Type B pancreatic cell (in vitro differentiated cells): ENCODE measurements at regions not wholly inside any gene's neighbourhood (a gene's known extent, or its start where the extent isn't known, plus 50 kb on each side); places are given as distances from the start of the nearest gene placed in this dataset.
"Not testable (repeated sequence)": the region's sequence is repeated elsewhere in the genome, so short reads cannot be mapped to it uniquely, and the experiment has no call there.

Experiments
- DNase-seq: peaks from one replicate; pipeline ENCODE4 v3.0.0; 2021; ENCODE audit warnings: mixed read lengths; ENCODE audit not compliant: unreplicated experiment; ENCODE audit errors: extremely low spot score
- H3K27ac Mint-ChIP-seq: 2 replicates; pipeline ENCODE4 v1.8.0; 2021; ENCODE audit warnings: mild to moderate bottlenecking, mixed read lengths
- H3K27me3 Mint-ChIP-seq: 2 replicates; pipeline ENCODE4 v1.8.0; 2021; ENCODE audit warnings: mixed read lengths
- H3K36me3 Mint-ChIP-seq: 2 replicates; pipeline ENCODE4 v1.8.0; 2021; ENCODE audit warnings: mixed read lengths
- H3K4me1 Mint-ChIP-seq: one replicate; pipeline ENCODE4 v1.8.0; 2021; ENCODE audit warnings: mixed read lengths; ENCODE audit not compliant: unreplicated experiment
- H3K4me3 Mint-ChIP-seq: 2 replicates; pipeline ENCODE4 v1.8.0; 2021; ENCODE audit warnings: mild to moderate bottlenecking, mixed read lengths
- H3K9me3 Mint-ChIP-seq: 2 replicates; pipeline ENCODE4 v1.8.0; 2021; ENCODE audit warnings: mixed read lengths
- CTCF ChIP-seq: fragments of 200-600 bp; sonication (generic); conservative IDR thresholded peaks from 2 replicates; pipeline ENCODE4 v1.5.0; 2021; ENCODE audit warnings: antibody characterized with exemption, mild to moderate bottlenecking

GRCh38 chr17:70520447-70520846 lies 351.1 kb downstream of the KCNJ2 start:
- no peaks in the 10 kb centered on the region for H3K27me3 Mint-ChIP-seq
- H3K4me3 Mint-ChIP-seq: no peak overlapping the region
- H3K36me3 Mint-ChIP-seq: no peaks in the 10 kb centered on the region
- H3K9me3 Mint-ChIP-seq: no peaks in the 10 kb centered on the region
- TF ChIP-seq CTCF: no peak
- H3K4me1 Mint-ChIP-seq: no peaks in the 10 kb centered on the region
- no peak overlapping the region for H3K27ac Mint-ChIP-seq
- DNase-seq: no peak

- no peaks in the 10 kb centered on the region for H3K27me3 Mint-ChIP-seq
- no peak for TF ChIP-seq CTCF
- no peaks in the 10 kb centered on the region for H3K36me3 Mint-ChIP-seq
- no peak overlapping the region for H3K27ac Mint-ChIP-seq
- no peak for DNase-seq
- peaks cover 4% of the 10 kb centered on the region for H3K4me1 Mint-ChIP-seq
- H3K4me3 Mint-ChIP-seq: no peak overlapping the region
- no peaks in the 10 kb centered on the region for H3K9me3 Mint-ChIP-seq
These were observed 351.6 kb downstream of the KCNJ2 start for GRCh38 chr17:70520956-70521355.

- Mint-ChIP-seq H3K9me3 (no peaks in the 10 kb centered on the region), H3K4me1 (peaks cover 5% of the 10 kb centered on the region)
- no peak for TF ChIP-seq CTCF
These were observed 352.5 kb downstream of the KCNJ2 start for GRCh38 chr17:70521821-70522256.

DNA sequence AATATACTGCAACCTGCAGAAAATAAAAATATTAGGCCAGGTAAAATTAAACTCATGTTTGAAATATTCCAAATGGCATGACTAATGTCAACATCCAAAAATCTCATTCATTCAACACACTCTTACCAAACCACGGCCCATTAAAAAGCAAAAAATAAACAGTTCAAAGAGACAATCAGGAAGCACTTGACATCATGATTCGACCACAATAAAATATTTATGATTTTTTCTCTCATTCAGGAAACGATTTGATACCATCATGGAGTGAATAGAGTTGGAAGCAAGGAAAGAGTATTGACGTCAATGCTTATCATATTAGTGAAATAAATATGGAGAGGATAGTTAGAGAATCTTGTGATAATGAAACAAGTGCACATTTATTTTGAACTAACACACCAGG lies 354.1 kb downstream of the KCNJ2 start:
- no peaks in the 10 kb centered on the region for H3K36me3 Mint-ChIP-seq
- no peak for TF ChIP-seq CTCF
- H3K27ac Mint-ChIP-seq: no peak overlapping the region

More at GRCh38 chr17:70521821-70522256, 352.5 kb downstream of the KCNJ2 start:
- DNase-seq: no peak
- H3K4me3 Mint-ChIP-seq: no peak overlapping the region
- H3K27me3 Mint-ChIP-seq: no peaks in the 10 kb centered on the region
- no peaks in the 10 kb centered on the region for H3K36me3 Mint-ChIP-seq
- no peak overlapping the region for H3K27ac Mint-ChIP-seq

GRCh38 chr17:70525035-70525434 lies 355.7 kb downstream of the KCNJ2 start:
- H3K27me3 Mint-ChIP-seq, H3K36me3 Mint-ChIP-seq, H3K9me3 Mint-ChIP-seq, H3K27ac Mint-ChIP-seq, H3K4me1 Mint-ChIP-seq, DNase-seq, H3K4me3 Mint-ChIP-seq: not testable (repeated sequence)

More for the DNA sequence above, 354.1 kb downstream of the KCNJ2 start:
- Mint-ChIP-seq H3K27me3 (no peaks in the 10 kb centered on the region), H3K4me3 (no peak overlapping the region), H3K4me1 (peaks cover 5% of the 10 kb centered on the region), H3K9me3 (no peaks in the 10 kb centered on the region)
- no peak for DNase-seq

- Mint-ChIP-seq H3K4me1 (peaks cover 5% of the 10 kb centered on the region), H3K36me3 (no peaks in the 10 kb centered on the region), H3K27me3 (no peaks in the 10 kb centered on the region), H3K9me3 (no peaks in the 10 kb centered on the region), H3K4me3 (no peak overlapping the region), H3K27ac (no peak overlapping the region)
- TF ChIP-seq CTCF: no peak
- DNase-seq: no peak
These were observed 356.6 kb downstream of the KCNJ2 start for GRCh38 chr17:70525961-70526360.
